ENCODE measurements at regions not wholly inside any gene's neighbourhood (a gene's known extent, or its start where the extent isn't known, plus 50 kb on each side); places are given as distances from the start of the nearest gene placed in this dataset.

DNA sequence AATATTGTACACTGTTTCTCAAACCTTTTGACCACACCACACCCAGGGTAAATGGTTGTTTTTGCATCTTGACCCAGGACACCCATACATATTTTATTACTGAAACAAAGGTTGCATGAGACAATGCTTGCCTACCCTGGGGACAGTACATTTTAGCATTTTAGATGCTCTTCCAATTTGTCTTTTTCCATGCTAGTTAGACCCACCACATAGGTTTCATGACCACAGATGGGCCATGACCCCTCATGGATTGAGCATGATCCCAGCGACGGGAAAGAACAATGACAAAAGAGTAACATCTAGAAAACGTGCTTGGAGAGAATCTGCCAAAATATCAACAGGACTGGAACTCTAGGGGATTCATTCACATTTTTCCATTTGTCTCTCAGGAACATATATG is 161.0 kb upstream of the PFN2 start:
- H3K4me1 ChIP-seq (ENCODE audit: control insufficient read depth in 2 of 2, insufficient read depth in 2 of 2, low read length in 2 of 2) = no peaks in the 10 kb centered on the region
- H3K27me3 Mint-ChIP-seq = peaks cover 11% of the 10 kb centered on the region
- peaks cover 0 to 5% (median 2%) of the 10 kb centered on the region in 4 experiments for H3K27me3 ChIP-seq (replicated peaks in 1 of 4; ENCODE audit: control extremely low read depth in 1 of 4, control insufficient read depth in 3 of 4, insufficient read depth in 4 of 4, low read length in 3 of 4)
- no peak for DNase-seq
- no peaks in the 10 kb centered on the region for H3K9me3 Mint-ChIP-seq (ENCODE audit: insufficient read depth)
- no peak overlapping the region for H3K4me3 Mint-ChIP-seq
- TF ChIP-seq, protein P1, sequence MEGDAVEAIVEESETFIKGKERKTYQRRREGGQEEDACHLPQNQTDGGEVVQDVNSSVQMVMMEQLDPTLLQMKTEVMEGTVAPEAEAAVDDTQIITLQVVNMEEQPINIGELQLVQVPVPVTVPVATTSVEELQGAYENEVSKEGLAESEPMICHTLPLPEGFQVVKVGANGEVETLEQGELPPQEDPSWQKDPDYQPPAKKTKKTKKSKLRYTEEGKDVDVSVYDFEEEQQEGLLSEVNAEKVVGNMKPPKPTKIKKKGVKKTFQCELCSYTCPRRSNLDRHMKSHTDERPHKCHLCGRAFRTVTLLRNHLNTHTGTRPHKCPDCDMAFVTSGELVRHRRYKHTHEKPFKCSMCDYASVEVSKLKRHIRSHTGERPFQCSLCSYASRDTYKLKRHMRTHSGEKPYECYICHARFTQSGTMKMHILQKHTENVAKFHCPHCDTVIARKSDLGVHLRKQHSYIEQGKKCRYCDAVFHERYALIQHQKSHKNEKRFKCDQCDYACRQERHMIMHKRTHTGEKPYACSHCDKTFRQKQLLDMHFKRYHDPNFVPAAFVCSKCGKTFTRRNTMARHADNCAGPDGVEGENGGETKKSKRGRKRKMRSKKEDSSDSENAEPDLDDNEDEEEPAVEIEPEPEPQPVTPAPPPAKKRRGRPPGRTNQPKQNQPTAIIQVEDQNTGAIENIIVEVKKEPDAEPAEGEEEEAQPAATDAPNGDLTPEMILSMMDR (IDR thresholded peaks at IDR 0.05) = no peak
- no peak for TF ChIP-seq EZH2 (IDR thresholded peaks at IDR 0.05; ENCODE audit: borderline replicate concordance, insufficient read depth, low read depth, low read length, poor library complexity, severe bottlenecking)
- 100% methylated on average over 2 of the region's 3 CpGs for WGBS (ENCODE audit: insufficient coverage)
- no peaks in the 10 kb centered on the region for H3K4me1 Mint-ChIP-seq
- no peak overlapping the region for H3K4me2 ChIP-seq (replicated peaks; ENCODE audit: low read depth, low read length, poor library complexity, severe bottlenecking)
- no peak overlapping the region for H3K27ac ChIP-seq (ENCODE audit: low read length in 2 of 2)
- ChIA-PET CTCF (no interaction called here), POLR2A (no interaction called here)
- intact Hi-C loops (cut with micrococcal nuclease) = no loop called here
- H3K36me3 ChIP-seq (replicated peaks in 1 of 2; ENCODE audit: control extremely low read depth in 1 of 2, control insufficient read depth in 1 of 2, extremely low read depth in 1 of 2, insufficient read depth in 2 of 2, low read length in 1 of 2) = no peaks in the 10 kb centered on the region
- no peaks in the 10 kb centered on the region for H3K79me2 ChIP-seq (ENCODE audit: control insufficient read depth, insufficient read depth, low read length)
- no peak overlapping the region for H2AFZ ChIP-seq (ENCODE audit: insufficient read depth, low read depth, low read length, poor library complexity, severe bottlenecking)
- H4K20me1 ChIP-seq (ENCODE audit: control insufficient read depth, insufficient read depth, low read length, poor library complexity, severe bottlenecking) = no peaks in the 10 kb centered on the region
- no peak overlapping the region for H3K27ac Mint-ChIP-seq
- H3K9me3 ChIP-seq (ENCODE audit: control extremely low read depth in 1 of 3, control insufficient read depth in 2 of 3, insufficient read depth in 1 of 3, low read length in 2 of 3) = peaks cover 0 to 2% (median 0%) of the 10 kb centered on the region in 3 donors
- no peak overlapping the region for H3K4me3 ChIP-seq (ENCODE audit: control extremely low read depth in 1 of 5, extremely low read depth in 1 of 5, insufficient read depth in 1 of 5, low read depth in 2 of 5, low read length in 4 of 5)
- no peak for ATAC-seq (ENCODE audit: low read depth)
- no peak overlapping the region for H3K9ac ChIP-seq (ENCODE audit: low read length)

DNA sequence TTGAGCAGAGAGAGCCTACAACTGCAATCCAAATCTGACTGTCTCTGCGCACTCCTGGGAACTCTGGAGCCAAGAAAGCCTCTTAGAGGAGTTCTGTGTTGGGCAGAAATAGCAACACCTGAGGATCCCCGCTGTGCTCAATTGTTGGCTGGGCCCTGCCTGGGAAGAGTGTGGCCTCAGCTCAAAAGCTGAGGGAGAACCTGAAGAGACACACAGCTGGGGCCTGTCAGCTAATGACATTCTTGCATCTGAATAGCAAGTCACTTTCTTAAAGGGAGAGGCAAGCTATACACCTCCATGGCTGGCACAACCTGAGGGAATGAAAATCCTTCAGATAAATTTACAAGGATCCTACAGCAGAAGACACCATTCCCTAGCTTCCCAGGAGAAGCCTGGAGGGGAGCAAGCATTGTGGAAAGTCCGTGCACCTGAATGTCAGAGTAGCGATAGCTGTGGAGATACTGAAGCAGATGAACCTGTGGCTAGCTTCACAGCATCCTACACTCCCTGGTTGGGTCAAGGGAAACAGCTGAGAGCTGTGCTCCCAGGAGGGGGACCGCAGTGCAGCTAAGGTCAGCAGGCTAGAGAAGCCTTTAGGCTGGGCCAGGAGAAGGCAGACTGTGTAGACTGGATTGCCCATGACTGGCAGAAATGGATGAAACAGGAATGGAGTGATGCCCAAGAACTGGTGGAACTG is 159.9 kb upstream of the PFN2 start:
- Histone ChIP-seq H2AFZ (ENCODE audit: insufficient read depth, low read depth, low read length, poor library complexity, severe bottlenecking) (no peak overlapping the region), H3K36me3 (replicated peaks in 1 of 2; ENCODE audit: control extremely low read depth in 1 of 2, control insufficient read depth in 1 of 2, extremely low read depth in 1 of 2, insufficient read depth in 2 of 2, low read length in 1 of 2) (no peaks in the 10 kb centered on the region), H3K4me3 (ENCODE audit: control extremely low read depth in 1 of 5, extremely low read depth in 1 of 5, insufficient read depth in 1 of 5, low read depth in 2 of 5, low read length in 4 of 5) (no peak overlapping the region), H3K4me2 (replicated peaks; ENCODE audit: low read depth, low read length, poor library complexity, severe bottlenecking) (no peak overlapping the region), H3K9ac (ENCODE audit: low read length) (no peak overlapping the region), H4K20me1 (ENCODE audit: control insufficient read depth, insufficient read depth, low read length, poor library complexity, severe bottlenecking) (no peaks in the 10 kb centered on the region), H3K9me3 (ENCODE audit: control extremely low read depth in 1 of 3, control insufficient read depth in 2 of 3, insufficient read depth in 1 of 3, low read length in 2 of 3) (peaks cover 0 to 2% (median 0%) of the 10 kb centered on the region in 3 donors), H3K4me1 (ENCODE audit: control insufficient read depth in 2 of 2, insufficient read depth in 2 of 2, low read length in 2 of 2) (no peaks in the 10 kb centered on the region), H3K27me3 (replicated peaks in 1 of 4; ENCODE audit: control extremely low read depth in 1 of 4, control insufficient read depth in 3 of 4, insufficient read depth in 4 of 4, low read length in 3 of 4) (peaks cover 0 to 5% (median 5%) of the 10 kb centered on the region in 4 experiments), H3K79me2 (ENCODE audit: control insufficient read depth, insufficient read depth, low read length) (no peaks in the 10 kb centered on the region), H3K27ac (ENCODE audit: low read length in 2 of 2) (no peak overlapping the region)
- Mint-ChIP-seq H3K4me3 (no peak overlapping the region), H3K27me3 (peaks cover 18% of the 10 kb centered on the region), H3K9me3 (ENCODE audit: insufficient read depth) (no peaks in the 10 kb centered on the region), H3K4me1 (no peaks in the 10 kb centered on the region), H3K27ac (no peak overlapping the region)
- intact Hi-C loops (cut with micrococcal nuclease) = no loop called here
- WGBS (ENCODE audit: insufficient coverage) = 91% methylated on average over 5 of the region's 5 CpGs
- no peak for DNase-seq
- ChIA-PET CTCF (no interaction called here), POLR2A (no interaction called here)
- TF ChIP-seq EZH2 (IDR thresholded peaks at IDR 0.05; ENCODE audit: borderline replicate concordance, insufficient read depth, low read depth, low read length, poor library complexity, severe bottlenecking) = no peak
- TF ChIP-seq, protein P1 (IDR thresholded peaks at IDR 0.05) = no peak
- no peak for ATAC-seq (ENCODE audit: low read depth)
